ENCODE measurements at regions not wholly inside any gene's neighbourhood (a gene's known extent, or its start where the extent isn't known, plus 50 kb on each side); places are given as distances from the start of the nearest gene placed in this dataset.

GRCh38 chr2:222779145-222779832, 81.5 kb upstream of the ACSL3 start:
- 72 to 86% methylated on average over 5 of the region's 5 CpGs for WGBS, 2 donors
- H3K27ac ChIP-seq: no peak overlapping the region
- no peaks in the 10 kb centered on the region for H3K9me3 ChIP-seq
- H3K36me3 ChIP-seq: no peaks in the 10 kb centered on the region
- no peaks in the 10 kb centered on the region for H3K4me1 ChIP-seq
- TF ChIP-seq EP300 (IDR thresholded peaks at IDR 0.05) (no peak), CTCF (IDR thresholded peaks at IDR 0.05) (no peak), POLR2AphosphoS5 (IDR thresholded peaks at IDR 0.05) (no peak), POLR2A (IDR thresholded peaks at IDR 0.05) (no peak)
- no peak overlapping the region for H3K4me3 ChIP-seq
- no peaks in the 10 kb centered on the region for H3K27me3 ChIP-seq
- DNase-seq: no peak
- intact Hi-C loops (cut with DNase I): no loop called here

GRCh38 chr2:222780051-222780450, 80.8 kb upstream of the ACSL3 start:
- intact Hi-C loops (cut with DNase I): no loop called here
- WGBS, 2 donors: 84 to 88% methylated on average over 4 of the region's 4 CpGs
- no peak for DNase-seq

DNA sequence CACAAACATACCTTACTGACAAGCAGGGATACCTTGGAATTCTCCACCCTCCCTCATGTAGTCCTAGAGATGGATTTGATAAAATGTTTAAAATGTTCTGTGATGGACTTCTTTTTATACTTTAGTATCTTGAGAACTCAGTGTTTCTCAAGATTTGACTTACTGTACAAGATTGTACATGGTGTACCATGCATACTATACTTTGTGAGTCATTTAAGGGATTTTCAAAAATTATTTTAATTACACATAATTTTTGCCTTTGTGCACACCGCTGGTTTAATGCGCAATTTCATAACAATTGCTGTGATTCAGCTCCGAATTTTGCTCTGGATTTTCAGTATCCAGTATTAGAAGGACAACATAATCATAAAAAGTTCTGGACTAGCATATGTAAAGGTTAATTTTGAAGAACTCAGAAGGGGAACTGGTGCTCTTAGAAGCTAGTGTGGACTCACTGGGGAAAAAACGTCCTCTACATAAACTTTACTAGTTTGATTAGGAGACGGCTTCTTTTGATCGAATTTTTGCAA, 78.6 kb upstream of the ACSL3 start:
- intact Hi-C loops (cut with DNase I): no loop called here
- Histone ChIP-seq H3K4me3 (no peak overlapping the region), H3K36me3 (no peaks in the 10 kb centered on the region), H3K9me3 (no peaks in the 10 kb centered on the region), H3K27me3 (no peaks in the 10 kb centered on the region), H3K27ac (no peak overlapping the region), H3K4me1 (no peaks in the 10 kb centered on the region)
- no peak for TF ChIP-seq POLR2A (IDR thresholded peaks at IDR 0.05)
- no peak for TF ChIP-seq EP300 (IDR thresholded peaks at IDR 0.05)
- no peak for TF ChIP-seq POLR2AphosphoS5 (IDR thresholded peaks at IDR 0.05)
- no peak for TF ChIP-seq CTCF (IDR thresholded peaks at IDR 0.05)
- WGBS, 2 donors: 89 to 91% methylated on average over 6 of the region's 6 CpGs
- DNase-seq: no peak

More at GRCh38 chr2:222780051-222780450, 80.8 kb upstream of the ACSL3 start:
- Histone ChIP-seq H3K9me3 (no peaks in the 10 kb centered on the region), H3K4me3 (no peak overlapping the region), H3K27ac (no peak overlapping the region), H3K4me1 (no peaks in the 10 kb centered on the region), H3K36me3 (no peaks in the 10 kb centered on the region), H3K27me3 (no peaks in the 10 kb centered on the region)
- no peak for TF ChIP-seq CTCF (IDR thresholded peaks at IDR 0.05)
- no peak for TF ChIP-seq EP300 (IDR thresholded peaks at IDR 0.05)
- TF ChIP-seq POLR2A (IDR thresholded peaks at IDR 0.05): no peak
- TF ChIP-seq POLR2AphosphoS5 (IDR thresholded peaks at IDR 0.05): no peak

DNA sequence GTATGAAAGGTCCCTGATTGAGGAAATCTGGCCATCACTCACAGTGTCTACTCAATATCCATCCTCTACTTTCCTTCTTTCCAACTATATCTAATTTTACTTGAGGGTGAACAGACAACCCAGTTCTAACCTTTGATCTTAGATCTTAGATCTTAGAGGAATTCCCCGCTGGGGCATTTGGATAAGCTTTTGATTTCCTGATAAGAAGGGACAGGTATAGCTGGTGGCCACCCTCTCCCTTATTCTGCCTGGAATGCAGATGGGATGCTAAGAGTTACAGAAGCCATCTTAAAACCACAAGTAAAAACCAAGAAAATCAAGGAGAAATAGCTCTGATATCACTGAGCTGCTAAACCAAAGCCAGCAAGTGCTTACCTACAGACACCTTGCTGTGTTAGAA, 77.2 kb upstream of the ACSL3 start:
- no peaks in the 10 kb centered on the region for H3K36me3 ChIP-seq
- WGBS, 2 donors: 23 to 67% methylated on average over 1 of the region's 1 CpG
- intact Hi-C loops (cut with DNase I): no loop called here
- no peak for DNase-seq
- no peak for TF ChIP-seq POLR2AphosphoS5 (IDR thresholded peaks at IDR 0.05)
- no peaks in the 10 kb centered on the region for H3K4me1 ChIP-seq
- no peak overlapping the region for H3K27ac ChIP-seq
- no peak overlapping the region for H3K4me3 ChIP-seq
- no peaks in the 10 kb centered on the region for H3K27me3 ChIP-seq
- no peaks in the 10 kb centered on the region for H3K9me3 ChIP-seq

DNA sequence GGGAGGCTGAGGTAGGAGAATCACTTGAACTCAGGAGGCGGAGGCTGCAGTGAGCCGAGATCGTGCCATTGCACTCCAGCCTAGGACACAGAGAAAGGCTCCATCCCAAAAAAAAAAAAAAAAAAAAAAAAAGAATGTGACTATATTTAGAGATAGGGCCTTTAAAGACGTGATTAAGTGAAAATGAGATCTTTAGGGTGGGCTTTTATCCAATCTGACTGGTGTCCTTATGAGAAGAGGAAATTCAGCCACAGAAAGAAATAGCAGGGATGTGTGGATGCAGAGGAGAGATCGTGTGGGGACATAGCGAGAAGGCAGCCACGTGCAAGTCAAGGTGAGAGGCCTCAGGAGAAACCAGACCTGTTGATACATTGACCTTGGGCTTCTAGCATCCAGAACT, 69.9 kb upstream of the ACSL3 start:
- Histone ChIP-seq H3K4me3 (no peak overlapping the region), H3K4me1 (peaks cover 0 to 5% (median 0%) of the 10 kb centered on the region in 4 donors), H3K27ac (peak overlapping the region in 1 of 4 donors; percentile 69), H3K9me3 (no peaks in the 10 kb centered on the region), H3K36me3 (no peaks in the 10 kb centered on the region), H3K27me3 (no peaks in the 10 kb centered on the region)
- TF ChIP-seq EP300 (IDR thresholded peaks at IDR 0.05) (no peak), POLR2AphosphoS5 (IDR thresholded peaks at IDR 0.05) (no peak), CTCF (IDR thresholded peaks at IDR 0.05) (no peak), POLR2A (IDR thresholded peaks at IDR 0.05) (no peak)
- WGBS, 2 donors: 95 to 96% methylated on average over 7 of the region's 7 CpGs
- intact Hi-C loops (cut with DNase I): no loop called here
- no peak for DNase-seq

Measured in sigmoid colon (tissue), 6 donors.